Right lobe of liver (tissue), 4 donors: ENCODE measurements at regions not wholly inside any gene's neighbourhood (a gene's known extent, or its start where the extent isn't known, plus 50 kb on each side); places are given as distances from the start of the nearest gene placed in this dataset.

Experiments used
- POLR2A ChIP-seq: fragments of 450-650 bp; IDR thresholded peaks from one replicate; pipeline ENCODE4 v1.6.1; 2017; ENCODE audit warnings: antibody characterized with exemption, mild to moderate bottlenecking
- TF ChIP-seq, protein P1 (sequence below), 4 donors: fragments of 200-600 bp in 3 of 4; fragments of 450-650 bp in 1 of 4; IDR thresholded peaks; one replicate each; pipeline versions ENCODE4 v1.5.1 to v1.8.0; 2016 to 2022; ENCODE audit warnings: antibody characterized with exemption in 4 of 4, mild to moderate bottlenecking in 2 of 4
- donor health status: DM: no; HTN: no; CAD: no.
- donor health status: DM: no; HTN: no; CAD: no.
- donor health status: DM: no; HTN: yes; CAD: no.

GRCh38 chr6:142011156-142011555 lies 121.6 kb upstream of the GJE1 start:
- TF ChIP-seq, protein P1, sequence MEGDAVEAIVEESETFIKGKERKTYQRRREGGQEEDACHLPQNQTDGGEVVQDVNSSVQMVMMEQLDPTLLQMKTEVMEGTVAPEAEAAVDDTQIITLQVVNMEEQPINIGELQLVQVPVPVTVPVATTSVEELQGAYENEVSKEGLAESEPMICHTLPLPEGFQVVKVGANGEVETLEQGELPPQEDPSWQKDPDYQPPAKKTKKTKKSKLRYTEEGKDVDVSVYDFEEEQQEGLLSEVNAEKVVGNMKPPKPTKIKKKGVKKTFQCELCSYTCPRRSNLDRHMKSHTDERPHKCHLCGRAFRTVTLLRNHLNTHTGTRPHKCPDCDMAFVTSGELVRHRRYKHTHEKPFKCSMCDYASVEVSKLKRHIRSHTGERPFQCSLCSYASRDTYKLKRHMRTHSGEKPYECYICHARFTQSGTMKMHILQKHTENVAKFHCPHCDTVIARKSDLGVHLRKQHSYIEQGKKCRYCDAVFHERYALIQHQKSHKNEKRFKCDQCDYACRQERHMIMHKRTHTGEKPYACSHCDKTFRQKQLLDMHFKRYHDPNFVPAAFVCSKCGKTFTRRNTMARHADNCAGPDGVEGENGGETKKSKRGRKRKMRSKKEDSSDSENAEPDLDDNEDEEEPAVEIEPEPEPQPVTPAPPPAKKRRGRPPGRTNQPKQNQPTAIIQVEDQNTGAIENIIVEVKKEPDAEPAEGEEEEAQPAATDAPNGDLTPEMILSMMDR (IDR thresholded peaks at IDR 0.05) = no peak
- no peak for TF ChIP-seq POLR2A
